GM18951 (cell line): ENCODE measurements at regions not wholly inside any gene's neighbourhood (a gene's known extent, or its start where the extent isn't known, plus 50 kb on each side); places are given as distances from the start of the nearest gene placed in this dataset.

Source experiments
- POLR2A ChIP-seq: IDR thresholded peaks from 4 replicates; pipeline ENCODE4 v1.6.1; 2011; ENCODE audit warnings: mild to moderate bottlenecking; ENCODE audit not compliant: insufficient read length, insufficient read depth; ENCODE audit errors: extremely low read depth
- in situ Hi-C: fragments of 300-500 bp; cut with MboI; formaldehyde crosslinking; loops from one replicate; pipeline ENCODE4 v1.12.0; 2022; ENCODE audit warnings: low sequenced_read_pairs, mixed read lengths, inconsistent platforms; ENCODE audit not compliant: unreplicated experiment

DNA sequence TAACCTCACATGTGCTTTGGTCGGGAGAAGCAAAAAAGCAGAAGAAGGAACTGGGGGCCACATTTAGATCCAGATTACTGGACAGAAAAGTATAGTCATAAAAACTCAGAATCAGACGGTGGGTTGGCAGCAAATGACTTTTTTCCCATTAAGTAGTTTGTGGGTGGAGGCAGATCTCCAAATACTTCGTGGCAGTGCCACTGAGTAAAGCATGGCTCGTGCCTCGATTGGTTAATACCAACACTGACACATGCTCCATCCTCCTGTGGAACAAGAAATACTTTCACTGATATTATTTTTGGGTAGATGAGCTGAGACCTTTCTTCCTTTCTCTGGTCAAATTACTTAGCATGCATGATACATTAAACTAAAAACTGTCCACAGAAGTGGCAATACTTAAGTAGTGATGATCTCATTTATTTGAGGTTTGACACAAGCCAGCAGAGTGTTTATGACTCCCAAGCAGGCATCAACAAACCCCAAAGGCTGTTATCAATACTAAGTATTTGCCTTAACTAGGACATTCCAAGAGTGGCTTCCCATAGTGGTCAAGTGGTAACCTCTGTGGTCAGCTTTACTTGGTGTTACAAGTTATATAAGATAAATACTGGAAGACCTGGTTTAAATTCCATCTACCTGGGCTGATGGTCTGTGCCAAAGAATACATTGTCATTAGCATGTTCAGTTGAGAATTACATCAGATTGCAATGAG lies 500.0 kb upstream of the RUNX1 start:
- in situ Hi-C loops = no loop called here
- no peak for TF ChIP-seq POLR2A

DNA sequence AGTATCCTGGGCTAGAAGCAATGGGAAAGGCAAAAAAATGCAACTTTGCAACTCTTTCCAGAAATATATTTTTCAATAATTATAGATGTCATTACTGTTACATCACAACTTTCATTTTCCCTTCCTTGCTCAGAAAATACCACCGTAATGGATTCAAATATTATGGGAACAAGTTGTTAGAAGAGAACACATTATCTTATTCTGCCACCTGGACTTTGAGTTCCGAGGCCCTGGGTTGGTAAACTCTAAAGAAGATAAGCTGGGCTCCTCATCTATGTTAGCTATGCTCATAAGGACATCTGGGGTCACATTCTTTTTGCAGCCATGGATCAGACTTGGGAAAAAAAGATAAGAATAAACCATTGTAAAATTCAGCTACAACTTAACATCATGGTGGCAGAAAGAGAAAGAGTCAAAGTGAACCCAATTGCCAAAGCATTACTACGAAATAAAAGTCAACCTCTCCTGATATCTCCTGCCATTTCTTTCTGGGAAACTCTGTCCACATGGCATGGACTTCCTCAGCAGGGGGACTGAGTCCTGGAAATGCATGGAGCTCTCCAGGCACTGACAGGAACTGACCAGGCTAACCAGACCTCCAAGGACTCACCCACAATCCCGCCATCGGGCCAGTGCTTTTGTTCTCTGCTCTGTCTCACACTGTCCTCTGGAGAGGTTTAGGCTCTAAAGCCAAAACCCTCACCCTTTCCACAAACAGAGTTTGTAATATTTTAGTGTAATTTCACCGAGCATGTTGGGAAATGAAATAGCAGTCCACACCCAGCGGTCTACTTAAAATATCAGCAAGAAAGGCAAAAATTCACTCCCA lies 499.1 kb upstream of the RUNX1 start:
- no peak for TF ChIP-seq POLR2A
- in situ Hi-C loops = no loop called here

DNA sequence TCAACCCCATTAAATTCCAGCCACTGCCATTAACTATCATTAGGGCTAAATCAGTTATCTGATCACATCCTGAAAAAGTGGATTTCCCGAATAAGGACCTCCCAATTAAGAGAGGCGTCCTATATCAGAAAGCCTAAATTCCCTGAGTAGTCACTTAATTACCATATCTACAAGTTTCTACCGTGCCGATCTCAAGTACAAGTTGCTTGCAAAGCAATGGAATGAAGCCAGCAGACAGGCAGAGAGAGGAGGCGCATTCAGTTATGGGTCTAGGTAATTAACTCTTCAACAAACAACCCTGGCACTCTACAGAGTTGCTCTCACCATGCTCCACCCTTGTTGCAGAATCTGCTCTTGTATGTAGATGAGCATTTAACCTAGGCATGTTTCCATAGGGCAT lies 494.6 kb upstream of the RUNX1 start:
- no peak for TF ChIP-seq POLR2A
- in situ Hi-C loops = no loop called here

DNA sequence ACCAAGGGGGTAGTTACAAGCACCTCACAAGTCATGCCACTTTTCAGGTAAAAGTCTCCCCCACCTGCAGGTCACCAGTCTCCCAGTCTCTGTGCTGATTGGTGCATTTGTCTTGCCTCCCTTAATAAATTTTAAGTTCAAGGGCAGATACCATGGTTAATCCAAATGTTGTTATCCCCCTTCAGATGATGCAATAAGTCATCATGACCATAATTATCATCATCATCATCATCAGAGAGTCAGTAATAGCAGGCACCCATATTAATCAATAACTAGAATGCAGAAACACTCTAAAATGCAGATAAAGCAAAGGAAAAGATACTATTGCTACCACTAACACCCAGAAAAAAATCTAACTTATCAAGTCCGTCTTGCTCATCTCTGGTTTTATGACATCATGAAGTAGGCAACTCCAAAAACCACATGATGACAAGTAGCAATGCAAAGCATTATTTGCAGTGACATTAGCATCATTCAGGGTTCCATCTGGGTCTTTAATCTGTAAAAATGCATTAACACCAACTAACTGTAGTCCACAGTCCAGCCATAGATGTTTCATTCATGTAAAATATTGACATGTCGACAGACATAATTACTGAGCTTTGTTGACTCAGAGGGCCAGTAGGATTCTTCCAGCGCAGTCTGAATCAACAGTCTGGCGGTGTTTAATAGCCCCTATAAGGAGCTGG lies 492.0 kb upstream of the RUNX1 start:
- no peak for TF ChIP-seq POLR2A
- in situ Hi-C loops = no loop called here

GRCh38 chr21:35538386-35538785 lies 489.3 kb upstream of the RUNX1 start:
- in situ Hi-C loops = no loop called here
- TF ChIP-seq POLR2A = no peak

- TF ChIP-seq POLR2A = no peak
- in situ Hi-C loops = no loop called here
Measured at GRCh38 chr21:35537604-35538003, 488.5 kb upstream of the RUNX1 start.

DNA sequence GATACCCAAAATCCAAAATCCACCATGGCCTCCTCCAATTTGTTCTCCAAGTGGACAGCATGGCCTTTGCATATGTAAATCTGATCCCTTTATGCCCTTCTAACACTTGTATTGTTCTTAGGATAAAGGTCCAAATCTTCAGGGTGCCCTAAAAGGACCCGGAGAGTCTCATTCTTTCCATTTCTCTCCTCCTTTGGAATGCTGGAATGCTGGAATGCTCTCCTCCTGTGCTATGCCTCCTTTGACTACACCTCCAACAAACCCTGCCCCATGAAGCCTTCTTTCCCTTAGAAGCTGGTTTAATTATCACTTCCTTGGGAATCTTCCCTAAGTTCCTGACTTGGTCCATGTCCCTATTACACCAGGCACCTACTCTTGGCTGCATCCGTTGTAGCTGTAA lies 484.8 kb upstream of the RUNX1 start:
- TF ChIP-seq POLR2A = no peak
- in situ Hi-C loops = no loop called here

DNA sequence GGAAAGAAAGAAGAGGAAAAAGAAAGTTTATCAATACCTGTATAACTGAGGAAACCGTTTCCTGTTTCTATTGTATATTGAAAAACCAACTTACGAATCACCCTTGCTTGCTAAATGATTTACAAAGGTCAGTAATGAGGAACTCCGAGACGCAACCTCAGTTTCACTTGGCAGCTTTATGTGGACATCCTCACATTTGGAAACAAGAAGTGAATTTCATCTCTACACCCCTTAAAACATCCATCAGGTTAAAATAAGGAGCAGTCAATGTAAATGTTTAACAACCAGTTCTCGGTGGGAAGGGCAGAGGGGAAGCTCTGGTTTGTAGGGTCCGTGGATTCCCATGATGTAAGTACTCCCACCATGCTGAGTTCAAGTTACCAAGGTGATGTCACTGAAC lies 481.7 kb upstream of the RUNX1 start:
- TF ChIP-seq POLR2A = no peak
- in situ Hi-C loops = no loop called here

- in situ Hi-C loops = no loop called here
- TF ChIP-seq POLR2A = no peak
Measured at GRCh38 chr21:35529171-35529863, 480.2 kb upstream of the RUNX1 start.

GRCh38 chr21:35528116-35529042 lies 479.3 kb upstream of the RUNX1 start:
- no peak for TF ChIP-seq POLR2A
- in situ Hi-C loops = no loop called here

- in situ Hi-C loops = no loop called here
- TF ChIP-seq POLR2A = no peak
Measured at GRCh38 chr21:35527358-35527757, 478.3 kb upstream of the RUNX1 start.

DNA sequence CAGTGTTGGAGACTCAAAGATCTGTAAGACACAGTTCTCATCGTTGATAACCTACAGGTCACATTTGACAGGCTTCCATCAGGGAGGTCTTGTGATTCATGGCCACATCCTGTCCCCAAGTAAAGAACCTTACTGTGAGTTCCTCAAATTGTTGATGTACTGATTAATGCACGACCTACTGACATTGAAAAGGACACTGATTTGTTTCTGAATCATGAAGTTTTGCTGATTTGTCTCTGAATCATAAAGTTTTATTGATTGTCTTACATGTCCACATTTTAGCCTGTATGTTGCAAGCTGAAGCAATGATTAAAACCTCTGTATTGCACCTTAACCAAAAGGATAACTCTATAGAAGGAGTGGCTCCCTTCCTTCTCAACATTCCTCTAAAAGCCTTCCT lies 476.3 kb upstream of the RUNX1 start:
- TF ChIP-seq POLR2A = no peak
- in situ Hi-C loops = no loop called here

GRCh38 chr21:35521852-35522505 lies 472.9 kb upstream of the RUNX1 start:
- no peak for TF ChIP-seq POLR2A
- in situ Hi-C loops = no loop called here
